WTC11 (cell line): ENCODE measurements at regions not wholly inside any gene's neighbourhood (a gene's known extent, or its start where the extent isn't known, plus 50 kb on each side); places are given as distances from the start of the nearest gene placed in this dataset.

Source experiments
- ATAC-seq: fragments of 200-7000 bp; cut with Tn5 transposase; 2 replicates; pipeline ENCODE4 v1.10.0; 2021; ENCODE audit warnings: mild to moderate bottlenecking, moderate library complexity
- CTCF ChIA-PET: fragments of 300-600 bp; sonication (Branson Sonifier 250); formaldehyde crosslinking; loops from one replicate; lab custom pipeline; 2021; ENCODE audit warnings: antibody characterized with exemption; lab: Charles Lee
- POLR2A ChIA-PET: fragments of 350-600 bp; sonication (Branson Sonifier 250); formaldehyde crosslinking; loops from one replicate; lab custom pipeline; 2021; ENCODE audit warnings: antibody characterized with exemption; lab: Charles Lee
- DNase-seq: peaks from one replicate; pipeline ENCODE4 v3.0.0; 2021; ENCODE audit warnings: low spot score
- H3K27ac Mint-ChIP-seq: 2 replicates; pipeline ENCODE4 v1.8.0; 2021; ENCODE audit warnings: mixed read lengths
- H3K27me3 Mint-ChIP-seq: 2 replicates; pipeline ENCODE4 v1.8.0; 2021; ENCODE audit warnings: low read depth, mild to moderate bottlenecking, moderate library complexity, mixed read lengths
- H3K36me3 Mint-ChIP-seq: 2 replicates; pipeline ENCODE4 v1.8.0; 2021; ENCODE audit warnings: mixed read lengths
- H3K4me1 Mint-ChIP-seq: 2 replicates; pipeline ENCODE4 v1.8.0; 2022; ENCODE audit warnings: mixed read lengths
- H3K4me3 Mint-ChIP-seq: 2 replicates; pipeline ENCODE4 v1.8.0; 2021; ENCODE audit warnings: mild to moderate bottlenecking, moderate library complexity, mixed read lengths
- H3K9me3 Mint-ChIP-seq: 2 replicates; pipeline ENCODE4 v1.8.0; 2021; ENCODE audit warnings: mixed read lengths
- ARID4B ChIP-seq: sonication (generic); formaldehyde crosslinking; IDR thresholded peaks from 2 replicates; pipeline ENCODE4 v1.8.0; 2023; ENCODE audit warnings: missing genetic modification reagents, mild to moderate bottlenecking, borderline replicate concordance
- ATF1 ChIP-seq: sonication (generic); formaldehyde crosslinking; IDR thresholded peaks from 2 replicates; pipeline ENCODE4 v1.8.1; 2023; ENCODE audit warnings: mild to moderate bottlenecking, moderate library complexity, missing genetic modification reagents
- ATF3 ChIP-seq: sonication (generic); formaldehyde crosslinking; conservative IDR thresholded peaks from 2 replicates; pipeline ENCODE4 v1.8.1; 2022; ENCODE audit warnings: mild to moderate bottlenecking, missing genetic modification reagents
- JAZF1 ChIP-seq: fragments of 250-450 bp; sonication (Bioruptor Pico); IDR thresholded peaks from 2 replicates; pipeline ENCODE4 v1.9.0; 2021; ENCODE audit warnings: moderate library complexity, mild to moderate bottlenecking, inconsistent platforms
- KAT7 ChIP-seq: sonication (generic); formaldehyde crosslinking; IDR thresholded peaks from 2 replicates; pipeline ENCODE4 v1.8.1; 2023; ENCODE audit warnings: missing genetic modification reagents, mild to moderate bottlenecking, borderline replicate concordance
- RELA ChIP-seq: sonication (generic); formaldehyde crosslinking; IDR thresholded peaks from 2 replicates; pipeline ENCODE4 v1.8.1; 2022; ENCODE audit warnings: missing genetic modification reagents, mild to moderate bottlenecking, borderline replicate concordance
- TEAD4 ChIP-seq: sonication (generic); formaldehyde crosslinking; IDR thresholded peaks from 2 replicates; pipeline ENCODE4 v1.8.0; 2022; ENCODE audit warnings: mild to moderate bottlenecking, missing genetic modification reagents
- ZNF232 ChIP-seq: sonication (generic); formaldehyde crosslinking; IDR thresholded peaks from 2 replicates; pipeline ENCODE4 v1.8.0; 2022; ENCODE audit warnings: mild to moderate bottlenecking, missing genetic modification reagents
- TF ChIP-seq, protein P1 (sequence below): sonication (generic); formaldehyde crosslinking; IDR thresholded peaks from 2 replicates; pipeline ENCODE4 v1.8.1; 2022; ENCODE audit warnings: mild to moderate bottlenecking, missing genetic modification reagents, moderate library complexity, borderline replicate concordance
- TF ChIP-seq, protein P2 (sequence below): fragments of 250-450 bp; sonication (Bioruptor Pico); conservative IDR thresholded peaks from 2 replicates; pipeline ENCODE4 v1.9.0; 2021; ENCODE audit warnings: mild to moderate bottlenecking
- TF ChIP-seq, protein P3 (sequence below): sonication (generic); formaldehyde crosslinking; IDR thresholded peaks from 2 replicates; pipeline ENCODE4 v1.8.0; 2022; ENCODE audit warnings: mild to moderate bottlenecking, missing genetic modification reagents

- H3K4me3 Mint-ChIP-seq, result no peak overlapping the region
- peaks cover 4% of the 10 kb centered on the region; the same call in 1 of the 2 replicates for H3K9me3 Mint-ChIP-seq
- H3K4me1 Mint-ChIP-seq, result no peaks in the 10 kb centered on the region
- H3K27ac Mint-ChIP-seq, result no peak overlapping the region
- TF ChIP-seq ATF3 (CRISPR knock-in tag) (no peak), KAT7 (CRISPR knock-in tag) (no peak), TEAD4 (CRISPR knock-in tag) (no peak)
- no peaks in the 10 kb centered on the region; the same call in 1 of the 2 replicates for H3K27me3 Mint-ChIP-seq
- no peak for ATAC-seq
- ChIA-PET POLR2A (no interaction called here), CTCF (no interaction called here)
- DNase-seq, result no peak
- H3K36me3 Mint-ChIP-seq, result no peaks in the 10 kb centered on the region
These were observed 202.9 kb upstream of the MTPN start for GRCh38 chr7:136179851-136180721.

DNA sequence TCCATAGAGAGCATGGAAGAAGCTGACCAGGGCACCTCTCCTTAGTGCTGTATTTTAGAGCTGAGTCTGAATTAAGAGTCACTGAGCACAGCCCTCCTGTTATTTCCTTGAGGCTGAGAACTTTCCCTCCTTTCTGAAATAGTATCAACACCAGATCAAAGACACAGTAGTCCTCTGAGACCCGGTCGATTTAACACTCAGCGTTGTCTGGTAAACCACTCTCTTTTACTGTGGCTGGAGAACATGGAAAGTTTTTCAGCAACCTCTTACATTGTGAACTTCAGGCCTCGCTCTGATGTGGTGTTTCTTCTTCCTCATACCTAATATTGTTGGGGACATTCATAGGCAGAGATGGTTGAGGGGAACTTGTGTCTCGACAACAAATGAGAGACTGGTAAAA, 202.0 kb upstream of the MTPN start:
- no peaks in the 10 kb centered on the region; the same call in 1 of the 2 replicates for H3K27me3 Mint-ChIP-seq
- H3K4me3 Mint-ChIP-seq, result no peak overlapping the region
- CTCF ChIA-PET, result no interaction called here
- H3K4me1 Mint-ChIP-seq, result no peaks in the 10 kb centered on the region
- H3K36me3 Mint-ChIP-seq, result no peaks in the 10 kb centered on the region
- no peak for ATAC-seq
- TF ChIP-seq, protein P1, sequence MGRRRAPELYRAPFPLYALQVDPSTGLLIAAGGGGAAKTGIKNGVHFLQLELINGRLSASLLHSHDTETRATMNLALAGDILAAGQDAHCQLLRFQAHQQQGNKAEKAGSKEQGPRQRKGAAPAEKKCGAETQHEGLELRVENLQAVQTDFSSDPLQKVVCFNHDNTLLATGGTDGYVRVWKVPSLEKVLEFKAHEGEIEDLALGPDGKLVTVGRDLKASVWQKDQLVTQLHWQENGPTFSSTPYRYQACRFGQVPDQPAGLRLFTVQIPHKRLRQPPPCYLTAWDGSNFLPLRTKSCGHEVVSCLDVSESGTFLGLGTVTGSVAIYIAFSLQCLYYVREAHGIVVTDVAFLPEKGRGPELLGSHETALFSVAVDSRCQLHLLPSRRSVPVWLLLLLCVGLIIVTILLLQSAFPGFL (CRISPR knock-in tag), result no peak
- TF ChIP-seq RELA (CRISPR knock-in tag), result no peak
- no peak for TF ChIP-seq ATF1
- no peak for TF ChIP-seq ZNF232
- DNase-seq, result no peak
- H3K9me3 Mint-ChIP-seq, result peaks cover 4% of the 10 kb centered on the region; the same call in 1 of the 2 replicates
- POLR2A ChIA-PET, result no interaction called here
- no peak overlapping the region for H3K27ac Mint-ChIP-seq

- H3K27me3 Mint-ChIP-seq, result no peaks in the 10 kb centered on the region
These were observed 197.4 kb upstream of the MTPN start for GRCh38 chr7:136174477-136175125.

More at GRCh38 chr7:136174477-136175125, 197.4 kb upstream of the MTPN start:
- ChIA-PET POLR2A (no interaction called here), CTCF (no interaction called here)
- DNase-seq, result no peak
- Mint-ChIP-seq H3K27ac (no peak overlapping the region), H3K4me1 (no peaks in the 10 kb centered on the region), H3K9me3 (no peaks in the 10 kb centered on the region), H3K36me3 (no peaks in the 10 kb centered on the region), H3K4me3 (no peak overlapping the region)
- no peak for ATAC-seq
- TF ChIP-seq JAZF1, result no peak
- TF ChIP-seq ARID4B (CRISPR knock-in tag), result no peak
- TF ChIP-seq, protein P2, sequence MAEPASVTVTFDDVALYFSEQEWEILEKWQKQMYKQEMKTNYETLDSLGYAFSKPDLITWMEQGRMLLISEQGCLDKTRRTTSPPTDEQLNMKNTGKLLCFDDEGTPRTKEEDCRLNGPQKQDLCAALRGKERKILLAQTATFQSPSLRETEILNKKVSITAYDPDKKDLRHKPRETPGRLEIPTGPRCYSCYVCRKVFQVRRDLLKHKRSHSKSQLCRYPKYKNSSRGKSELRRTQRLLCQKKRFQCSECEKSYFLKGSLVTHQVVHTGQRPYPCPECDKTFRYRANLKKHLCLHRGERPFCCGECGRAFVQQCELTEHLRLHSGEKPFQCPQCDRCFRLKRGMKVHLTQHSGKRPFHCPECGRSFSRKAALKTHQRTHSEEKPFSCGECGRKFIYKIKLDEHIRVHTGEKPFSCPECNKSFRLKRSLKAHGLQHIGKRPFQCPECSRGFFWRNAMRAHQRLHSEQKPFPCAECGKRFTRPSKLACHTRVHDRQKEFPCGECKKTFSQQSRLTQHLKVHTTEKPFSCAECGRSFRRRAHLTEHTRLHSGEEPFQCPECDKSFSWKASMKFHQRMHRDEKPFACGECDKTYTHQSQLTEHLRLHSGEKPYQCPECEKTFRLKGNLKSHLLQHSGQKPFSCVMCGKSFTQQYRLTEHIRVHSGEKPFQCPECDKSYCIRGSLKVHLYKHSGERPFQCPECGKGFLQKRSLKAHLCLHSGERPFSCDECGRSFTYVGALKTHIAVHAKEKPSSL, result no peak
- TF ChIP-seq, protein P3, sequence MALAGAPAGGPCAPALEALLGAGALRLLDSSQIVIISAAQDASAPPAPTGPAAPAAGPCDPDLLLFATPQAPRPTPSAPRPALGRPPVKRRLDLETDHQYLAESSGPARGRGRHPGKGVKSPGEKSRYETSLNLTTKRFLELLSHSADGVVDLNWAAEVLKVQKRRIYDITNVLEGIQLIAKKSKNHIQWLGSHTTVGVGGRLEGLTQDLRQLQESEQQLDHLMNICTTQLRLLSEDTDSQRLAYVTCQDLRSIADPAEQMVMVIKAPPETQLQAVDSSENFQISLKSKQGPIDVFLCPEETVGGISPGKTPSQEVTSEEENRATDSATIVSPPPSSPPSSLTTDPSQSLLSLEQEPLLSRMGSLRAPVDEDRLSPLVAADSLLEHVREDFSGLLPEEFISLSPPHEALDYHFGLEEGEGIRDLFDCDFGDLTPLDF (CRISPR knock-in tag), result no peak
- TF ChIP-seq, all 79 proteins: peak for 0
